Panc1 (cell line): ENCODE measurements at regions not wholly inside any gene's neighbourhood (a gene's known extent, or its start where the extent isn't known, plus 50 kb on each side); places are given as distances from the start of the nearest gene placed in this dataset.

Source experiments
- ATAC-seq: fragments of 200-7000 bp; cut with Tn5 transposase; 2 replicates; pipeline ENCODE4 v1.9.1; 2020; ENCODE audit warnings: mild to moderate bottlenecking, moderate library complexity
- BruUV-seq: library from RNA; stranded (reverse); fragments of 400-500 nt; replicated peaks from 2 replicates; lab custom pipeline; 2021; lab: Mats Ljungman, UMichigan
- CTCF ChIA-PET: fragments of 300-600 bp; sonication (Branson Sonifier 250); formaldehyde crosslinking; loops from one replicate; lab custom pipeline; 2022; ENCODE audit warnings: antibody characterized with exemption; lab: Charles Lee
- POLR2A ChIA-PET: fragments of 300-600 bp; sonication (Branson Sonifier 250); formaldehyde crosslinking; loops from one replicate; lab custom pipeline; 2022; ENCODE audit warnings: antibody characterized with exemption; lab: Charles Lee
- DNase-seq: peaks from one replicate; pipeline ENCODE4 v3.0.0-alpha.2; 2010; ENCODE audit warnings: low read depth, low spot score
- H3K27ac ChIP-seq: 2 replicates; pipeline ENCODE4 v1.5.1; 2011; ENCODE audit warnings: mild to moderate bottlenecking, low read length, inconsistent platforms
- H3K27me3 ChIP-seq: fragments of 200-500 bp; sonication (Bioruptor generic); 2 replicates; pipeline ENCODE4 v1.6.0; 2014; ENCODE audit warnings: low read length, inconsistent platforms; ENCODE audit not compliant: control insufficient read depth, insufficient read depth
- H3K36me3 ChIP-seq: fragments of 200-500 bp; sonication (Bioruptor generic); 2 replicates; pipeline ENCODE4 v1.5.1; 2014; ENCODE audit warnings: inconsistent platforms, mild to moderate bottlenecking, low read length, moderate library complexity; ENCODE audit not compliant: control insufficient read depth, insufficient read depth
- H3K4me1 ChIP-seq: 2 replicates; pipeline ENCODE4 v1.5.1; 2011; ENCODE audit warnings: inconsistent platforms, mild to moderate bottlenecking, low read length, moderate library complexity; ENCODE audit not compliant: control insufficient read depth, insufficient read depth
- H3K4me3 ChIP-seq, 2 experiments: 2 replicates each; pipeline ENCODE4 v1.5.1; 2011 to 2012; ENCODE audit warnings: low read depth in 2 of 2, low read length in 2 of 2, mild to moderate bottlenecking in 2 of 2, inconsistent platforms in 1 of 2, moderate library complexity in 1 of 2
- H3K9me3 ChIP-seq: fragments of 200-500 bp; sonication (Bioruptor generic); 2 replicates; pipeline ENCODE4 v1.5.1; 2014; ENCODE audit warnings: low read depth, mild to moderate bottlenecking, inconsistent platforms, low read length, moderate library complexity; ENCODE audit not compliant: control insufficient read depth, insufficient read depth
- CTCF ChIP-seq: fragments of 450-650 bp; IDR thresholded peaks from 2 replicates; pipeline ENCODE4 v1.5.1; 2017; ENCODE audit warnings: mild to moderate bottlenecking
- POLR2AphosphoS5 ChIP-seq: IDR thresholded peaks from 2 replicates; pipeline ENCODE4 v1.6.1; 2012; ENCODE audit warnings: mild to moderate bottlenecking, low read depth, low read length, moderate library complexity
- REST ChIP-seq, 2 experiments: IDR thresholded peaks; 2 replicates each; pipeline ENCODE4 v1.6.1; 2011 to 2012; ENCODE audit warnings: low read depth in 2 of 2, control low read depth in 1 of 2, low read length in 1 of 2, mild to moderate bottlenecking in 1 of 2, moderate library complexity in 1 of 2; ENCODE audit not compliant: insufficient read depth in 1 of 2
- SIN3A ChIP-seq: IDR thresholded peaks from 2 replicates; pipeline ENCODE4 v1.6.1; 2012; ENCODE audit warnings: low read depth, mild to moderate bottlenecking, low read length, moderate library complexity, borderline replicate concordance; ENCODE audit not compliant: insufficient read depth
- TCF7L2 ChIP-seq: IDR thresholded peaks from 2 replicates; pipeline ENCODE4 v1.6.1; 2011; ENCODE audit warnings: mild to moderate bottlenecking, low read depth, low read length, inconsistent platforms
- in situ Hi-C: cut with HindIII; loops from 2 replicates; pipeline ENCODE4 v1.10.0; 2016; ENCODE audit warnings: low sequenced_read_pairs, low pct_unique_long_range_greater_than_20kb
- intact Hi-C: fragments of 100-400 bp; cut with micrococcal nuclease; formaldehyde crosslinking; loops from one replicate; pipeline ENCODE4 v1.10.0; 2022; ENCODE audit not compliant: unreplicated experiment

GRCh38 chr2:38441346-38441745 is 64.3 kb upstream of the ATL2 start:
- no TSS peak for BruUV-seq

GRCh38 chr2:38440655-38441054 is 63.6 kb upstream of the ATL2 start:
- in situ Hi-C loops: no loop called here
- no peak for ATAC-seq
- no peak overlapping the region for H3K4me3 ChIP-seq
- POLR2A ChIA-PET: no interaction called here
- intact Hi-C loops: no loop called here
- no peak overlapping the region for H3K27ac ChIP-seq
- BruUV-seq: no TSS peak
- peaks cover 11% of the 10 kb centered on the region for H3K4me1 ChIP-seq
- no peaks in the 10 kb centered on the region; the same call in 1 of the 2 replicates for H3K27me3 ChIP-seq
- DNase-seq: no peak
- no peaks in the 10 kb centered on the region for H3K9me3 ChIP-seq
- CTCF ChIA-PET: no interaction called here
- no peaks in the 10 kb centered on the region for H3K36me3 ChIP-seq
- TF ChIP-seq TCF7L2 (no peak), POLR2AphosphoS5 (no peak), SIN3A (no peak)

More at GRCh38 chr2:38441346-38441745, 64.3 kb upstream of the ATL2 start:
- Histone ChIP-seq H3K27ac (no peak overlapping the region), H3K27me3 (no peaks in the 10 kb centered on the region; the same call in 1 of the 2 replicates), H3K4me1 (peaks cover 11% of the 10 kb centered on the region), H3K9me3 (no peaks in the 10 kb centered on the region), H3K4me3 (no peak overlapping the region), H3K36me3 (no peaks in the 10 kb centered on the region)
- intact Hi-C loops (no loop called here), in situ Hi-C loops (no loop called here)
- ChIA-PET POLR2A (no interaction called here), CTCF (interaction anchor here (0.6 kb wide), 1 partner anchor 75 kb away, joined by 5 read pairs; no protein-coding TSS in a partner anchor)
- DNase-seq (no peak), ATAC-seq (no peak)
- TF ChIP-seq REST (IDR thresholded peaks at IDR 0.05; ENCODE audit: insufficient read depth in 1 of 2, low read depth in 2 of 2, low read length in 1 of 2) (no peak), CTCF (no peak), SIN3A (no peak), TCF7L2 (no peak), POLR2AphosphoS5 (no peak)

- POLR2A ChIA-PET: no interaction called here
- no peaks in the 10 kb centered on the region; the same call in 1 of the 2 replicates for H3K27me3 ChIP-seq
- intact Hi-C loops (no loop called here), in situ Hi-C loops (no loop called here)
- H3K27ac ChIP-seq: no peak overlapping the region
- no peaks in the 10 kb centered on the region for H3K36me3 ChIP-seq
- no peak for DNase-seq
- H3K4me3 ChIP-seq: no peak overlapping the region
- BruUV-seq: no TSS peak
- ATAC-seq: no peak
- CTCF ChIA-PET: no interaction called here
- H3K9me3 ChIP-seq: no peaks in the 10 kb centered on the region
- TF ChIP-seq CTCF (no peak), REST (IDR thresholded peaks at IDR 0.05; ENCODE audit: insufficient read depth in 1 of 2, low read depth in 2 of 2, low read length in 1 of 2) (no peak), SIN3A (no peak), TCF7L2 (no peak), POLR2AphosphoS5 (no peak)
- H3K4me1 ChIP-seq: peaks cover 11% of the 10 kb centered on the region
Observed at GRCh38 chr2:38439863-38440262, 62.8 kb upstream of the ATL2 start.
